Activated T-cell treated with anti-CD3 and anti-CD28 coated beads, Interleukin-2, amount 50 U/mL, for 4 hours (primary cell): ENCODE measurements at regions not wholly inside any gene's neighbourhood (a gene's known extent, or its start where the extent isn't known, plus 50 kb on each side); places are given as distances from the start of the nearest gene placed in this dataset.
A peak's percentile ranks its signal among the peaks of the same experiment; 100 is the strongest.

Source experiments
- ATAC-seq, 2 donors: fragments of 200-7000 bp; cut with Tn5 transposase; one replicate each; pipeline ENCODE4 v1.10.0; 2021
- DNase-seq: peaks from one replicate; pipeline ENCODE4 v3.0.0-alpha.2; 2020
- H3K27me3 Mint-ChIP-seq: one replicate; pipeline ENCODE4 v1.8.0; 2021; ENCODE audit warnings: low read depth, mixed read lengths
- H3K36me3 Mint-ChIP-seq: one replicate; pipeline ENCODE4 v1.8.0; 2022; ENCODE audit warnings: mixed read lengths; ENCODE audit not compliant: insufficient read depth
- H3K4me1 Mint-ChIP-seq: one replicate; pipeline ENCODE4 v1.8.0; 2021; ENCODE audit warnings: low read depth, mixed read lengths
- H3K4me3 Mint-ChIP-seq: one replicate; pipeline ENCODE4 v1.8.0; 2021; ENCODE audit warnings: mild to moderate bottlenecking, moderate library complexity, mixed read lengths
- H3K9me3 Mint-ChIP-seq: one replicate; pipeline ENCODE4 v1.8.0; 2021; ENCODE audit warnings: mixed read lengths

GRCh38 chr14:22155571-22155970, 433.5 kb downstream of the DAD1 start:
- Mint-ChIP-seq H3K36me3 (no peaks in the 10 kb centered on the region), H3K4me1 (peaks cover 11% of the 10 kb centered on the region), H3K4me3 (no peak overlapping the region), H3K27me3 (peaks cover 3% of the 10 kb centered on the region), H3K9me3 (no peaks in the 10 kb centered on the region)
- ATAC-seq (no peak), DNase-seq (no peak)

- DNase-seq: no peak
- Mint-ChIP-seq H3K36me3 (no peaks in the 10 kb centered on the region), H3K9me3 (no peaks in the 10 kb centered on the region), H3K4me3 (no peak overlapping the region), H3K27me3 (peaks cover 5% of the 10 kb centered on the region), H3K4me1 (peaks cover 2% of the 10 kb centered on the region)
- no peak for ATAC-seq
Measured at GRCh38 chr14:22152903-22153302, 436.1 kb downstream of the DAD1 start.

- DNase-seq (no peak), ATAC-seq (no peak)
- no peaks in the 10 kb centered on the region for H3K9me3 Mint-ChIP-seq
- no peak overlapping the region for H3K4me3 Mint-ChIP-seq
- peaks cover 4% of the 10 kb centered on the region for H3K4me1 Mint-ChIP-seq
- H3K36me3 Mint-ChIP-seq: no peaks in the 10 kb centered on the region
- H3K27me3 Mint-ChIP-seq: peaks cover 5% of the 10 kb centered on the region
Measured at GRCh38 chr14:22152161-22152870, 436.7 kb downstream of the DAD1 start.

- Mint-ChIP-seq H3K36me3 (no peaks in the 10 kb centered on the region), H3K27me3 (peaks cover 5% of the 10 kb centered on the region), H3K4me3 (no peak overlapping the region), H3K9me3 (no peaks in the 10 kb centered on the region), H3K4me1 (peaks cover 4% of the 10 kb centered on the region)
- ATAC-seq (no peak), DNase-seq (no peak)
Measured at GRCh38 chr14:22151121-22151520, 437.9 kb downstream of the DAD1 start.

- Mint-ChIP-seq H3K4me1 (peaks cover 4% of the 10 kb centered on the region), H3K36me3 (no peaks in the 10 kb centered on the region), H3K9me3 (no peaks in the 10 kb centered on the region), H3K27me3 (peaks cover 5% of the 10 kb centered on the region), H3K4me3 (no peak overlapping the region)
- ATAC-seq: no peak
- DNase-seq: no peak
Measured at GRCh38 chr14:22149058-22149457, 440.0 kb downstream of the DAD1 start.

GRCh38 chr14:22147716-22148115, 441.3 kb downstream of the DAD1 start:
- no peak for ATAC-seq
- peaks cover 2% of the 10 kb centered on the region for H3K4me1 Mint-ChIP-seq
- DNase-seq: no peak
- peak overlapping the region; percentile 78 for H3K4me3 Mint-ChIP-seq
- H3K36me3 Mint-ChIP-seq: no peaks in the 10 kb centered on the region
- H3K27me3 Mint-ChIP-seq: peaks cover 5% of the 10 kb centered on the region
- H3K9me3 Mint-ChIP-seq: no peaks in the 10 kb centered on the region

- H3K4me3 Mint-ChIP-seq: no peak overlapping the region
- H3K9me3 Mint-ChIP-seq: no peaks in the 10 kb centered on the region
- no peak for ATAC-seq
- H3K36me3 Mint-ChIP-seq: no peaks in the 10 kb centered on the region
- H3K4me1 Mint-ChIP-seq: peaks cover 2% of the 10 kb centered on the region
- H3K27me3 Mint-ChIP-seq: peaks cover 2% of the 10 kb centered on the region
- DNase-seq: no peak
Measured at GRCh38 chr14:22143363-22143762, 445.7 kb downstream of the DAD1 start.

- Mint-ChIP-seq H3K9me3 (no peaks in the 10 kb centered on the region), H3K4me1 (no peaks in the 10 kb centered on the region), H3K36me3 (no peaks in the 10 kb centered on the region), H3K4me3 (no peak overlapping the region), H3K27me3 (no peaks in the 10 kb centered on the region)
- ATAC-seq (no peak), DNase-seq (no peak)
Measured at GRCh38 chr14:22140633-22141032, 448.4 kb downstream of the DAD1 start.

GRCh38 chr14:22131749-22132476, 457.1 kb downstream of the DAD1 start:
- H3K36me3 Mint-ChIP-seq: no peaks in the 10 kb centered on the region
- no peaks in the 10 kb centered on the region for H3K9me3 Mint-ChIP-seq
- H3K27me3 Mint-ChIP-seq: peaks cover 4% of the 10 kb centered on the region
- no peaks in the 10 kb centered on the region for H3K4me1 Mint-ChIP-seq
- no peak for ATAC-seq
- no peak overlapping the region for H3K4me3 Mint-ChIP-seq
- DNase-seq: peak; percentile 14

GRCh38 chr14:22124073-22124613, 450.5 kb upstream of the OR4E1 start:
- Mint-ChIP-seq H3K4me1 (peaks cover 11% of the 10 kb centered on the region), H3K4me3 (peak overlapping the region; percentile 83), H3K9me3 (no peaks in the 10 kb centered on the region), H3K36me3 (no peaks in the 10 kb centered on the region), H3K27me3 (no peaks in the 10 kb centered on the region)
- no peak for DNase-seq
- no peak for ATAC-seq

- no peaks in the 10 kb centered on the region for H3K36me3 Mint-ChIP-seq
- H3K9me3 Mint-ChIP-seq: no peaks in the 10 kb centered on the region
- peak overlapping the region; percentile 83 for H3K4me3 Mint-ChIP-seq
- ATAC-seq (peak; percentile 83 to 85), DNase-seq (no peak)
- no peaks in the 10 kb centered on the region for H3K27me3 Mint-ChIP-seq
- peaks cover 11% of the 10 kb centered on the region for H3K4me1 Mint-ChIP-seq
Measured at GRCh38 chr14:22122829-22123560, 449.4 kb upstream of the OR4E1 start.

- H3K9me3 Mint-ChIP-seq: no peaks in the 10 kb centered on the region
- H3K4me1 Mint-ChIP-seq: peaks cover 11% of the 10 kb centered on the region
- H3K36me3 Mint-ChIP-seq: no peaks in the 10 kb centered on the region
- no peaks in the 10 kb centered on the region for H3K27me3 Mint-ChIP-seq
- H3K4me3 Mint-ChIP-seq: peak overlapping the region; percentile 83
- no peak for DNase-seq
- ATAC-seq: peak in 1 of 2 donors; percentile 37
Measured at GRCh38 chr14:22122227-22122818, 448.7 kb upstream of the OR4E1 start.

GRCh38 chr14:22118899-22119477, 445.4 kb upstream of the OR4E1 start:
- ATAC-seq (no peak), DNase-seq (no peak)
- Mint-ChIP-seq H3K4me3 (no peak overlapping the region), H3K4me1 (peaks cover 8% of the 10 kb centered on the region), H3K9me3 (no peaks in the 10 kb centered on the region), H3K27me3 (no peaks in the 10 kb centered on the region), H3K36me3 (no peaks in the 10 kb centered on the region)

- peaks cover 4% of the 10 kb centered on the region for H3K4me1 Mint-ChIP-seq
- peak in 1 of 2 donors; percentile 32 for ATAC-seq
- peaks cover 1% of the 10 kb centered on the region for H3K27me3 Mint-ChIP-seq
- no peaks in the 10 kb centered on the region for H3K36me3 Mint-ChIP-seq
- no peaks in the 10 kb centered on the region for H3K9me3 Mint-ChIP-seq
- no peak for DNase-seq
- H3K4me3 Mint-ChIP-seq: peak overlapping the region; percentile 48
Measured at GRCh38 chr14:22113401-22113800, 439.8 kb upstream of the OR4E1 start.
